ENCODE measurements at regions not wholly inside any gene's neighbourhood (a gene's known extent, or its start where the extent isn't known, plus 50 kb on each side); places are given as distances from the start of the nearest gene placed in this dataset.
"Not testable (repeated sequence)": the region's sequence is repeated elsewhere in the genome, so short reads cannot be mapped to it uniquely, and the experiment has no call there.

GRCh38 chr21:10354851-10355578, 166.4 kb upstream of the TPTE start:
- TF ChIP-seq CTCF (IDR thresholded peaks at IDR 0.05; ENCODE audit: borderline replicate concordance, extremely low read depth, low read length, poor library complexity, severe bottlenecking); EZH2 (IDR thresholded peaks at IDR 0.05; ENCODE audit: borderline replicate concordance, low read depth, low read length, severe bottlenecking): not testable (repeated sequence)
